ENCODE measurements at regions not wholly inside any gene's neighbourhood (a gene's known extent, or its start where the extent isn't known, plus 50 kb on each side); places are given as distances from the start of the nearest gene placed in this dataset.

GRCh38 chr6:77015350-77015749 is 447.9 kb downstream of the HTR1B start:
- ChIA-PET CTCF (no interaction called here), POLR2A (no interaction called here)
- DNase-seq (ENCODE audit: low read depth, low spot score), result no peak
- peaks cover 15% of the 10 kb centered on the region for H3K9me3 ChIP-seq (ENCODE audit: control insufficient read depth, insufficient read depth, low read length)
- H3K27ac ChIP-seq (ENCODE audit: low read depth, low read length), result no peak overlapping the region
- TF ChIP-seq, protein P1, sequence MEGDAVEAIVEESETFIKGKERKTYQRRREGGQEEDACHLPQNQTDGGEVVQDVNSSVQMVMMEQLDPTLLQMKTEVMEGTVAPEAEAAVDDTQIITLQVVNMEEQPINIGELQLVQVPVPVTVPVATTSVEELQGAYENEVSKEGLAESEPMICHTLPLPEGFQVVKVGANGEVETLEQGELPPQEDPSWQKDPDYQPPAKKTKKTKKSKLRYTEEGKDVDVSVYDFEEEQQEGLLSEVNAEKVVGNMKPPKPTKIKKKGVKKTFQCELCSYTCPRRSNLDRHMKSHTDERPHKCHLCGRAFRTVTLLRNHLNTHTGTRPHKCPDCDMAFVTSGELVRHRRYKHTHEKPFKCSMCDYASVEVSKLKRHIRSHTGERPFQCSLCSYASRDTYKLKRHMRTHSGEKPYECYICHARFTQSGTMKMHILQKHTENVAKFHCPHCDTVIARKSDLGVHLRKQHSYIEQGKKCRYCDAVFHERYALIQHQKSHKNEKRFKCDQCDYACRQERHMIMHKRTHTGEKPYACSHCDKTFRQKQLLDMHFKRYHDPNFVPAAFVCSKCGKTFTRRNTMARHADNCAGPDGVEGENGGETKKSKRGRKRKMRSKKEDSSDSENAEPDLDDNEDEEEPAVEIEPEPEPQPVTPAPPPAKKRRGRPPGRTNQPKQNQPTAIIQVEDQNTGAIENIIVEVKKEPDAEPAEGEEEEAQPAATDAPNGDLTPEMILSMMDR (IDR thresholded peaks at IDR 0.05; ENCODE audit: low read depth, low read length), result no peak
- no peak overlapping the region for H3K4me3 ChIP-seq (ENCODE audit: low read depth, low read length)
- H3K27me3 ChIP-seq (ENCODE audit: control insufficient read depth, insufficient read depth, low read length), result no peaks in the 10 kb centered on the region

- H3K27me3 ChIP-seq (ENCODE audit: control insufficient read depth, insufficient read depth, low read length), result no peaks in the 10 kb centered on the region
- H3K27ac ChIP-seq (ENCODE audit: low read depth, low read length), result no peak overlapping the region
- no peak for DNase-seq (ENCODE audit: low read depth, low spot score)
- ChIA-PET POLR2A (no interaction called here), CTCF (no interaction called here)
- TF ChIP-seq, protein P1 (IDR thresholded peaks at IDR 0.05; ENCODE audit: low read depth, low read length), result no peak
- H3K4me3 ChIP-seq (ENCODE audit: low read depth, low read length), result no peak overlapping the region
- H3K9me3 ChIP-seq (ENCODE audit: control insufficient read depth, insufficient read depth, low read length), result peaks cover 15% of the 10 kb centered on the region
Observed at GRCh38 chr6:77011929-77012545, 451.3 kb downstream of the HTR1B start.

DNA sequence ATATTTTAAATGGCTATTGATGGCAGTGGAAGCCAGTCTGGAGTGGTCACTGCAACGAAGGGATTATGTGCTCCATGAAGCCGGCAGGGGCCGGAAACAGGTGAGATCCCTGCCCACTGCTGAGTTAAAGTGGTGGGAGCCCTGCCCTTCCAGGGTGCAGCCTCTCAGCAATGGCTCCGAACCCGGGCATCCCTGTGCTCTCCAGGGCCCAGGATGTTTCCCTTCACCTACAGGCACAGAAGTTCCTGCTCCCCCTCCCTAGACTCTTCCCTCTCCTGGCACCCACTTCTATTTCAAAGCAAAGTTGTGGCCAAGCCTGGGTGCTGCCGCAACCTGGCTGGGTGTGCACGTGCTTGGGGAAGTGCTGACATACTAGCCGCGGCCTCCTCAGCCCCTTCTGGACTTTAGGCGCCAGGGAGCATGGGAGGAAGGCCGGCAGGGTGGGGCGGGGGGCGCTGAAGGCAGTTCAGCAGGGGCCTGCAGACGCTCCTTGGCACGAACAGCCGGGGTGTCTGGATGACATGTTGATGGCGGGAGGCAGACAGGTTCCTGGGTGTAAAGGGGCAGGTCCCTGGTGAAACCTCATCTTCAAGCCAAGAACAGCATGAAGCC is 452.3 kb downstream of the HTR1B start:
- DNase-seq (ENCODE audit: low read depth, low spot score), result no peak

DNA sequence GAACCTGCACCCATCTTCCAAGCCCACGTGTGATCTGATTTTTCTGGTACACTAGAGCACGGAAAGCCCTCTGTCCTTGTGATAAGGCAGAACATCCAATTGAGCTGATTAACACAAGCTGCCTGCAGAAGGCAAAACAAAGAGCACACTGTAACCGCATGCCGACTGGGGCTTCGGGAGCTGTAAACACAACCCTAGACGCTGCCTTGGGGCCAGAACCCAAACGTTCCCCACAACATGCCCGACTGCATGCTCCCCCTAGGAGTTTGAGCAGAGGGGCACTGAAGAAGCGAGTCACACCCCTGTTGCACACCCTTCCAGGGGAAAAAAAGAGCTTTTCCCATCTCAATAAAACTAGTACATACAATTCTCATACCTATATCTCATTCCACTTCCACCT is 470.7 kb downstream of the HTR1B start:
- POLR2A ChIA-PET, result no interaction called here
- no peak for DNase-seq (ENCODE audit: low read depth, low spot score)
- Histone ChIP-seq H3K4me3 (ENCODE audit: low read depth, low read length) (no peak overlapping the region), H3K27me3 (ENCODE audit: control insufficient read depth, insufficient read depth, low read length) (no peaks in the 10 kb centered on the region), H3K9me3 (ENCODE audit: control insufficient read depth, insufficient read depth, low read length) (peaks cover 28% of the 10 kb centered on the region), H3K27ac (ENCODE audit: low read depth, low read length) (peak overlapping the region; percentile 1)
- TF ChIP-seq, protein P1 (IDR thresholded peaks at IDR 0.05; ENCODE audit: low read depth, low read length), result no peak
- CTCF ChIA-PET, result no interaction called here

More for the DNA sequence above, 452.3 kb downstream of the HTR1B start:
- ChIA-PET CTCF (no interaction called here), POLR2A (no interaction called here)
- Histone ChIP-seq H3K4me3 (ENCODE audit: low read depth, low read length) (no peak overlapping the region), H3K27me3 (ENCODE audit: control insufficient read depth, insufficient read depth, low read length) (no peaks in the 10 kb centered on the region), H3K9me3 (ENCODE audit: control insufficient read depth, insufficient read depth, low read length) (peaks cover 15% of the 10 kb centered on the region), H3K27ac (ENCODE audit: low read depth, low read length) (no peak overlapping the region)
- TF ChIP-seq, protein P1 (IDR thresholded peaks at IDR 0.05; ENCODE audit: low read depth, low read length), result no peak

GRCh38 chr6:76984572-76984971 is 478.7 kb downstream of the HTR1B start:
- TF ChIP-seq, protein P1 (IDR thresholded peaks at IDR 0.05; ENCODE audit: low read depth, low read length), result no peak
- ChIA-PET CTCF (no interaction called here), POLR2A (no interaction called here)
- Histone ChIP-seq H3K4me3 (ENCODE audit: low read depth, low read length) (no peak overlapping the region), H3K9me3 (ENCODE audit: control insufficient read depth, insufficient read depth, low read length) (peaks cover 16% of the 10 kb centered on the region), H3K27ac (ENCODE audit: low read depth, low read length) (no peak overlapping the region), H3K27me3 (ENCODE audit: control insufficient read depth, insufficient read depth, low read length) (no peaks in the 10 kb centered on the region)
- DNase-seq (ENCODE audit: low read depth, low spot score), result no peak
